Large intestine (tissue), 3 donors: ENCODE measurements at regions not wholly inside any gene's neighbourhood (a gene's known extent, or its start where the extent isn't known, plus 50 kb on each side); places are given as distances from the start of the nearest gene placed in this dataset.
A peak's percentile ranks its signal among the peaks of the same experiment; 100 is the strongest.

Experiments
- DNase-seq, 2 donors: peaks; one replicate each; pipeline versions ENCODE4 v3.0.0 to v3.0.0-alpha.2; 2013
- H3K27ac ChIP-seq: one replicate; pipeline ENCODE4 v1.5.1; 2013; ENCODE audit warnings: low read length
- H3K27me3 ChIP-seq: 2 replicates; pipeline ENCODE4 v1.6.1; 2013; ENCODE audit warnings: low read length; ENCODE audit not compliant: control insufficient read depth, insufficient read depth
- H3K36me3 ChIP-seq: 2 replicates; pipeline ENCODE4 v1.6.1; 2013; ENCODE audit warnings: low read length; ENCODE audit not compliant: control insufficient read depth, insufficient read depth
- H3K4me1 ChIP-seq: one replicate; pipeline ENCODE4 v1.6.1; 2013; ENCODE audit warnings: low read length; ENCODE audit not compliant: control insufficient read depth, insufficient read depth
- H3K4me3 ChIP-seq: one replicate; pipeline ENCODE4 v1.5.1; 2013; ENCODE audit warnings: low read length
- H3K9me3 ChIP-seq: one replicate; pipeline ENCODE4 v1.6.1; 2013; ENCODE audit warnings: mild to moderate bottlenecking, low read depth, low read length, moderate library complexity; ENCODE audit not compliant: control insufficient read depth
- WGBS: methylation state at CpG from one replicate; pipeline ENCODE4 v1.1.5; 2013; ENCODE audit warnings: low lambda C conversion rate; ENCODE audit not compliant: insufficient coverage; 5-methylcytosine and 5-hydroxymethylcytosine counted together

DNA sequence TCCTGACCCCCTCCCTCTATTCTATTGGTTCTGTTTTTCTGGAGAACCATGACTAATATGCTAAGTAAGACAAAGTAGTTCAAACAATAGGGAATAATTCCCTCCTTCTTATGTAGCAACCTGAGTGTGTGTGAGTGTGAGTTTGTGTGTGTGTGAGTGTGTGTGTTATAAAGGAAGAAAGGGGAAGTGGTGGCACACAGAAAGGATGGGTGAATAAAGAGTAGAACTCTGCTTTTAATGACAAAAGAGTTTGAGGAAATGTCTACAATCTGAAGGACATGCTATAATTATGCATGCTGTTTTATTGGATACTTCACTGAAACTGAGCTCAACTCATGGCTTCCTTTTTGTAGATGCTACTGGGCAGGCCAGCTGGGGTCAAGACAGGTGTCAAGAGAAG lies 489.5 kb downstream of the REEP3 start:
- Histone ChIP-seq H3K4me1 (no peaks in the 10 kb centered on the region), H3K27ac (no peak overlapping the region), H3K9me3 (no peaks in the 10 kb centered on the region), H3K4me3 (no peak overlapping the region), H3K27me3 (no peaks in the 10 kb centered on the region), H3K36me3 (no peaks in the 10 kb centered on the region)
- no peak for DNase-seq

DNA sequence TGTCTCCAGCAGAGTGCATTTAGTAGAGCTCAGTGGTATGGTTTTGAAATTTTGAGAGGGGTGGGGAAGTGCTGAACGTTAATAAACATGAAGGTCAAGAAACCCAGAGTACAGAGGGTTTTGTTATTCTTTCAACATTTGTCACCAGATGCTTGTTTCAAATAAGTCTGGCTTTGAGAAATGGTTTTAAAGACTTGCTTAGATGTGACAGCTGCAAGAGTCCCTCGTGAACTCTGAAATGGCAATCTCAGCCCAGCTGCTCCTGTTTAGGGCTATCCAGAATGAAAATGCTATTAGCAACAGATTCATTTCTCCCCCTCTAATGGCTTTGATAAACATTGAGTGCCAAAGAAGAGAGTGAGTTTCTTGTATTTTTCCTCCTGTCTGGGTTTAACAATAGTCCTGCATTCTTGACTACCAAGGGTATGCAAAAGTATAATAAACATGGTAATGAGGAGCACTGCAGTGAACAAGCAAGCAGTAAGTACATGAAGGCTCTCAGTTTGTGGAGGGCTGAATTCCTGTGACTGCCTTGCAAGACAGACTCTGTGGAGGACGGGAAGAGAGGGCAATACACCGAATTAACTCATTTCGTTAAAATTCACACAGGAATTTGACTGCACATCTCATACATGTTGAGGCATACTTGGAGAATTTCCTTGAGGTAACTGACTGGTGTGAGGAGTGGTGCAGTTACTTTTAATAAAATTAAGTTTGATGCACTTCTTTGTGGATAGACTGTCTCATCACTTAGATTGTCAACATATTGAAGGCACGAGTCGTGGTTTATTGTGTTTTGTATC lies 490.9 kb downstream of the REEP3 start:
- no peak overlapping the region for H3K27ac ChIP-seq
- WGBS, result 100% methylated on average over 2 of the region's 7 CpGs
- H3K4me3 ChIP-seq, result no peak overlapping the region
- H3K36me3 ChIP-seq, result no peaks in the 10 kb centered on the region
- no peaks in the 10 kb centered on the region for H3K27me3 ChIP-seq
- H3K9me3 ChIP-seq, result no peaks in the 10 kb centered on the region
- no peaks in the 10 kb centered on the region for H3K4me1 ChIP-seq
- no peak for DNase-seq

GRCh38 chr10:64014281-64014680 lies 493.1 kb downstream of the REEP3 start:
- Histone ChIP-seq H3K4me1 (no peaks in the 10 kb centered on the region), H3K9me3 (no peaks in the 10 kb centered on the region), H3K27me3 (no peaks in the 10 kb centered on the region), H3K36me3 (no peaks in the 10 kb centered on the region), H3K27ac (no peak overlapping the region), H3K4me3 (no peak overlapping the region)
- DNase-seq, result no peak
- no CpG with 5 or more reads among the region's 1 CpG for WGBS

DNA sequence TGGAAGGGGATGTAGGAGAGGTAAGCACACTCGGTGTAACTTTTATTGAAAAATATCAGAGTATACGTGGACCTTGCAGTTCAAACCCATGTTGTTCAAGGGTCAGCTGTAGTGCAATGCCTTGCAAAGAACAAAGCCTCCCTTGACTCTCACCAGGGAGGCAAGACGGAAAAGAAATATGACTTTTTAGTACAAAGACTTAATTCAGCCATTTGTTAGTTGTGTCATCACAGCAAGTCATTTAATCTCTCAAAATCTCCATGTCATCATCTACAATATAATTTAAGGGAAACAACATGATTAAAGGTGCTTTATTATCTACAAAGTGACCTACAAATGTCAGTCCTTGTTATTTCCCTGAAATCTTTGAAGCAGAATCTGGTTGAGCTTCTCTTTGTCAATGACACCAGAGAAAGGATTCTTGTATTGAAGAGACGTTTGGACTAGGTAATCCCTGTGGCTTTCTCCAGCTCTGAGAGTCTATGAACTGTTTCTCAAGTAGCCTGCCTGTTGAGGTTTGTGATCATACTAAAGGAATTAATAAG lies 502.8 kb downstream of the REEP3 start:
- 71% methylated on average over 1 of the region's 4 CpGs for WGBS

GRCh38 chr10:64033711-64034110 lies 512.5 kb downstream of the REEP3 start:
- Histone ChIP-seq H3K4me3 (no peak overlapping the region), H3K36me3 (no peaks in the 10 kb centered on the region), H3K4me1 (peaks cover 4% of the 10 kb centered on the region), H3K27me3 (no peaks in the 10 kb centered on the region), H3K9me3 (no peaks in the 10 kb centered on the region), H3K27ac (no peak overlapping the region)
- no peak for DNase-seq
- no CpG with 5 or more reads among the region's 3 CpGs for WGBS

More for the DNA sequence above, 502.8 kb downstream of the REEP3 start:
- H3K36me3 ChIP-seq, result no peaks in the 10 kb centered on the region
- H3K27ac ChIP-seq, result no peak overlapping the region
- H3K4me3 ChIP-seq, result no peak overlapping the region
- peaks cover 5% of the 10 kb centered on the region for H3K9me3 ChIP-seq
- no peak for DNase-seq
- H3K27me3 ChIP-seq, result no peaks in the 10 kb centered on the region
- H3K4me1 ChIP-seq, result no peaks in the 10 kb centered on the region

GRCh38 chr10:64036321-64036930 lies 515.2 kb downstream of the REEP3 start:
- Histone ChIP-seq H3K27ac (no peak overlapping the region), H3K36me3 (no peaks in the 10 kb centered on the region), H3K9me3 (no peaks in the 10 kb centered on the region), H3K4me3 (no peak overlapping the region), H3K4me1 (peaks cover 4% of the 10 kb centered on the region), H3K27me3 (no peaks in the 10 kb centered on the region)
- WGBS, result 20% methylated on average over 1 of the region's 10 CpGs
- no peak for DNase-seq

DNA sequence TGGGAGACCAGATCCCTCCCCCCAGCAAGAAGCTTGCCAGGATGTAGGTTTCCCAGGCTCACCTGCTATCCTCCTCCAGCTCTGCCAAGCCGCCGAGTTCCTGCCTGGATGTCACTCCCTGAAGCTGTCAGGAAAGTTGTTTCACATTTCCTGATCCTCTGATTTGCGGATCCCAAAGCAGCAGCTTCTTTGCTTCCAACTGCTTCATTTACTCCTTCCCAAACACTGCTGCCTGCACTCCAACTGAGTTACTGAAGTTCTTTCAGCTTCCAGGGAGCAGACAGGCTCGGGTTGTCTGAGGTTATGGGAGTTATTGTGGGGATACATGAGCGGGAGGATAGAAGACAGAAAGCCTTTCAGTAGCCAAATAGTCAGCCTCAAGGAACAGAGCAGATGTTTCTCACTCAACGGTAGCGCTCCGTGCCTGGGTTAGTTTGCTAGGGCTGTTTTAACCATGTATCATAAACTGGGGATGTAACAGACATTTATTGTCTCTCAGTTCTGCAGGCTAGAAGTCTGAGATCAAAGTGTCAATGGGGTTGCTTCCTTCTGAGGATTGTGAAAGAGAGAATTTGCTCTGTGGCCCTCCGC lies 516.0 kb downstream of the REEP3 start:
- WGBS, result no CpG with 5 or more reads among the region's 9 CpGs
- DNase-seq, result peak; percentile 24 to 52
- Histone ChIP-seq H3K9me3 (peaks cover 4% of the 10 kb centered on the region), H3K27me3 (no peaks in the 10 kb centered on the region), H3K36me3 (no peaks in the 10 kb centered on the region), H3K4me1 (peaks cover 7% of the 10 kb centered on the region), H3K27ac (no peak overlapping the region), H3K4me3 (no peak overlapping the region)

GRCh38 chr10:64038107-64038506 lies 516.9 kb downstream of the REEP3 start:
- Histone ChIP-seq H3K9me3 (peaks cover 4% of the 10 kb centered on the region), H3K4me3 (no peak overlapping the region), H3K27ac (no peak overlapping the region), H3K36me3 (no peaks in the 10 kb centered on the region), H3K4me1 (peaks cover 7% of the 10 kb centered on the region), H3K27me3 (no peaks in the 10 kb centered on the region)
- no CpG with 5 or more reads among the region's 6 CpGs for WGBS
- no peak for DNase-seq

GRCh38 chr10:64039198-64039597 lies 518.0 kb downstream of the REEP3 start:
- DNase-seq, result no peak
- Histone ChIP-seq H3K27me3 (no peaks in the 10 kb centered on the region), H3K4me1 (peaks cover 11% of the 10 kb centered on the region), H3K4me3 (no peak overlapping the region), H3K9me3 (peaks cover 4% of the 10 kb centered on the region), H3K27ac (no peak overlapping the region), H3K36me3 (no peaks in the 10 kb centered on the region)
- 83% methylated on average over 3 of the region's 6 CpGs for WGBS

DNA sequence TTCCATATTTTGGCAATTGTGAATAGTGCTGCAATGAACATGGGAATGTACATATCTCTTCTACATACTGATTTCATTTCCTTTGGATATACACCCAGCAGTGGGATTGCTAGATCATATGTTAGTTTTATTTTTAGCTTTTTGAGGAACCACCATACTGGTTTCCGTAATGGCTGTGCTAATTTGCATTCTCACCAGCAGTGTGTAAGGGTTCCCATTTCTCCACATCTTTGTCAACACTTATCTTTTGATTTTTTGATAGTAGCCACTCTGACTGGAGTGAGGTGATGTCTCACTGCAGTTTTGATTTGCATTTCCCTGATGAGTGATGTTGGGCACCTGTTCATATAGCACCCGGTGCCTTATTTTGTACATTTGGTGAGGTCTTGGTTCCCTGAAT lies 519.6 kb downstream of the REEP3 start:
- Histone ChIP-seq H3K36me3 (no peaks in the 10 kb centered on the region), H3K27me3 (no peaks in the 10 kb centered on the region), H3K9me3 (peaks cover 4% of the 10 kb centered on the region), H3K27ac (no peak overlapping the region), H3K4me1 (peaks cover 11% of the 10 kb centered on the region), H3K4me3 (no peak overlapping the region)
- no CpG with 5 or more reads among the region's 2 CpGs for WGBS
- no peak for DNase-seq
